Type B pancreatic cell (in vitro differentiated cells): ENCODE measurements at regions not wholly inside any gene's neighbourhood (a gene's known extent, or its start where the extent isn't known, plus 50 kb on each side); places are given as distances from the start of the nearest gene placed in this dataset.
"Not testable (repeated sequence)": the region's sequence is repeated elsewhere in the genome, so short reads cannot be mapped to it uniquely, and the experiment has no call there.

ENCODE experiments used
- DNase-seq: peaks from one replicate; pipeline ENCODE4 v3.0.0; 2021; ENCODE audit warnings: mixed read lengths; ENCODE audit not compliant: unreplicated experiment; ENCODE audit errors: extremely low spot score
- H3K27ac Mint-ChIP-seq: 2 replicates; pipeline ENCODE4 v1.8.0; 2021; ENCODE audit warnings: mild to moderate bottlenecking, mixed read lengths
- H3K27me3 Mint-ChIP-seq: 2 replicates; pipeline ENCODE4 v1.8.0; 2021; ENCODE audit warnings: mixed read lengths
- H3K36me3 Mint-ChIP-seq: 2 replicates; pipeline ENCODE4 v1.8.0; 2021; ENCODE audit warnings: mixed read lengths
- H3K4me1 Mint-ChIP-seq: one replicate; pipeline ENCODE4 v1.8.0; 2021; ENCODE audit warnings: mixed read lengths; ENCODE audit not compliant: unreplicated experiment
- H3K4me3 Mint-ChIP-seq: 2 replicates; pipeline ENCODE4 v1.8.0; 2021; ENCODE audit warnings: mild to moderate bottlenecking, mixed read lengths
- H3K9me3 Mint-ChIP-seq: 2 replicates; pipeline ENCODE4 v1.8.0; 2021; ENCODE audit warnings: mixed read lengths
- TF ChIP-seq, protein P1 (sequence below): fragments of 200-600 bp; sonication (generic); conservative IDR thresholded peaks from 2 replicates; pipeline ENCODE4 v1.5.0; 2021; ENCODE audit warnings: antibody characterized with exemption, mild to moderate bottlenecking

DNA sequence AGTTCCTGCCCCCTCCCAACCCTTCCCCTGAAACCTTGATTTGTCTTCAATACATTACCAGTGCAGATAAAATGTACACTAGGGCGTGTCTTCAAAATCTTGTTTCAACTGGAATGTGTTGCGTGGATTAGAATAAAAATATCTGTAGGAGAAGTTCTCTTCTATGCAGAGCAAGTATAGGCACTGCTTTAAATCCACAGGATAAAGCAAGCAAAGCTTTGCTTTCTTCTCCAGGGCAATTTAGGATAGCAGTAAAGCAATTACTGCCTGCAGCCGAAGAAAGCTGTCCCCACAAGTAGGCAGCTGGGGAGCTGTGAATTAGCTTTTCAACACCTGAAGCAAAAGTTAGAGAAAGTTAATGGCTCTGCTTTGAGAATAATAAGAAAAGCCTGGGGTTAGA, 329.7 kb upstream of the KCNMB2 start:
- H3K27me3 Mint-ChIP-seq, result no peaks in the 10 kb centered on the region
- TF ChIP-seq, protein P1, sequence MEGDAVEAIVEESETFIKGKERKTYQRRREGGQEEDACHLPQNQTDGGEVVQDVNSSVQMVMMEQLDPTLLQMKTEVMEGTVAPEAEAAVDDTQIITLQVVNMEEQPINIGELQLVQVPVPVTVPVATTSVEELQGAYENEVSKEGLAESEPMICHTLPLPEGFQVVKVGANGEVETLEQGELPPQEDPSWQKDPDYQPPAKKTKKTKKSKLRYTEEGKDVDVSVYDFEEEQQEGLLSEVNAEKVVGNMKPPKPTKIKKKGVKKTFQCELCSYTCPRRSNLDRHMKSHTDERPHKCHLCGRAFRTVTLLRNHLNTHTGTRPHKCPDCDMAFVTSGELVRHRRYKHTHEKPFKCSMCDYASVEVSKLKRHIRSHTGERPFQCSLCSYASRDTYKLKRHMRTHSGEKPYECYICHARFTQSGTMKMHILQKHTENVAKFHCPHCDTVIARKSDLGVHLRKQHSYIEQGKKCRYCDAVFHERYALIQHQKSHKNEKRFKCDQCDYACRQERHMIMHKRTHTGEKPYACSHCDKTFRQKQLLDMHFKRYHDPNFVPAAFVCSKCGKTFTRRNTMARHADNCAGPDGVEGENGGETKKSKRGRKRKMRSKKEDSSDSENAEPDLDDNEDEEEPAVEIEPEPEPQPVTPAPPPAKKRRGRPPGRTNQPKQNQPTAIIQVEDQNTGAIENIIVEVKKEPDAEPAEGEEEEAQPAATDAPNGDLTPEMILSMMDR, result no peak
- peaks cover 27% of the 10 kb centered on the region for H3K4me1 Mint-ChIP-seq
- no peak overlapping the region for H3K27ac Mint-ChIP-seq
- no peaks in the 10 kb centered on the region for H3K36me3 Mint-ChIP-seq
- H3K4me3 Mint-ChIP-seq, result no peak overlapping the region
- no peak for DNase-seq
- peaks cover 12% of the 10 kb centered on the region for H3K9me3 Mint-ChIP-seq

DNA sequence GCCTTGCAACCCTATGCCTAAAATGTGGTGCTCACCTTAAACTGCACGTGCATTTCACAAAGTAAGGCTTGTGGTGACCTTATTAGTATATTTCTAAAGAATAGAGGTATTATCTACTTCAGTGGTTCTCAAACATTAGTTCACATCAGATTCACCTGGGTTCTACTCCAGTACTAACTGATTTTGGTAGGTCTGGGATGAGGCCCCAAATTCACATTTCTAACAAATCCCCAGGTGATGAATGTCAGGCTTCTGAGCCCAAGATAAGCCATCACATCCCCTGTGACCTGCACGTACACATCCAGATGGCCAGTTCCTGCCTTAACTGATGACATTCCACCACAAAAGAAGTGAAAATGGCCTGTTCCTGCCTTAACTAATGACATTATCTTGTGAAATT, 329.1 kb upstream of the KCNMB2 start:
- Mint-ChIP-seq H3K9me3 (peaks cover 12% of the 10 kb centered on the region), H3K4me1 (peaks cover 25% of the 10 kb centered on the region)
- H3K27ac Mint-ChIP-seq, H3K4me3 Mint-ChIP-seq, DNase-seq, H3K27me3 Mint-ChIP-seq, H3K36me3 Mint-ChIP-seq: not testable (repeated sequence)

DNA sequence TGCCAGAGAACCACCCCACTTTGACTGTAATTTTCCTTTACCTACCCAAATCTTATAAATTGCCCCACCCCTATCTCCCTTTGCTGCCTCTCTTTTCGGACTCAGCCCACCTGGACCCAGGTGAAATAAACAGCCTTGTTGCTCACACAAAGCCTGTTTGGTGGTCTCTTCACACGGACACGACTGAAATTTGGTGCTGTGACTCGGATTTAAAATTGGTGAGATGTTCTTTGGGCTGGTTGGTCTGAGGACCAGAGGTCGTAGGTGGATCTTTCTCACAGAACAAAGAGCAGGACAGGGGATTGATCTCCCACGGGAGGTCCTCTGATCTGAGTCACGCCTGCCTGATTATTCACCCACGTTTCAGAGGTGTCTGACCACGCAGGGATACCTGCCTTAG, 328.6 kb upstream of the KCNMB2 start:
- H3K36me3 Mint-ChIP-seq, H3K27ac Mint-ChIP-seq, H3K4me3 Mint-ChIP-seq, DNase-seq, H3K27me3 Mint-ChIP-seq: not testable (repeated sequence)
- Mint-ChIP-seq H3K9me3 (peaks cover 12% of the 10 kb centered on the region), H3K4me1 (peaks cover 23% of the 10 kb centered on the region)

DNA sequence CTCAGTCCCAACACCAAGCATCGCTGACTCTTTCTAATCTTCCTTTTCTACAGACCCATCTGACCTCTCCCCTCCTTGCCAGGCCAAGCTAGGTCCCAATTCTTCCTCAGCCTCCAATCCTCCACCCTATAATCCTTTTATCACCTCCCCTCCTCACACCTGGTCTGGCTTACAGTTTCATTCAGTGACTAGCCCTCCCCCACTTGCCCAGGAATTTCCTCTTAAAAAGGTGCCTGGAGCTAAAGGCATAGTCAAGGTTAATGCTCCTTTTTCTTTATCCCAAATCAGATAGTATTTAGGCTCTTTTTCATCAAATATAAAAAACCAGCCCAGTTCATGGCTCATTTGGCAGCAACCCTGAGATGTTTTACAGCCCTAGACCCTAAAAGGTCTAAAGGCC, 327.1 kb upstream of the KCNMB2 start:
- Mint-ChIP-seq H3K4me1 (peaks cover 13% of the 10 kb centered on the region), H3K9me3 (peaks cover 10% of the 10 kb centered on the region)
- not testable (repeated sequence) for H3K4me3 Mint-ChIP-seq, H3K27ac Mint-ChIP-seq, DNase-seq, H3K36me3 Mint-ChIP-seq, H3K27me3 Mint-ChIP-seq

DNA sequence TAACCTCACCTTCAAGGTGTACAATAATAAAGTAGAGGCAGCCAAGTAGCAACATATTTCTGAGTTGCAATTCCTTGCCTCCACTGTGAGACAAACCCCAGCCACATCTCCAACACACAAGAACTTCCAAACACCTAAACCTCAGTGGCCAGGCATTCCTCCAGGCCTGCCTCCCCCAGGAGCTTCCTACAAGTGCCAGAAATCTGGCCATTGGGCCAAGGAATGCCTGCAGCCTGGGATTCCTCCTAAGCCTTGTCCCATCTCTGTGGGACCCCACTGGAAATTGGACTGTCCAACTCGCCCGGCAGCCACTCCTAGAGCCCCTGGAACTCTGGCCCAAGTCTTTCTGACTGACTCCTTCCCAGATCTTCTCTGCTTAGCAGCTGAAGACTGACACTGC, 326.6 kb upstream of the KCNMB2 start:
- H3K4me3 Mint-ChIP-seq, DNase-seq, H3K4me1 Mint-ChIP-seq, H3K27me3 Mint-ChIP-seq, H3K27ac Mint-ChIP-seq, H3K9me3 Mint-ChIP-seq, H3K36me3 Mint-ChIP-seq: not testable (repeated sequence)

DNA sequence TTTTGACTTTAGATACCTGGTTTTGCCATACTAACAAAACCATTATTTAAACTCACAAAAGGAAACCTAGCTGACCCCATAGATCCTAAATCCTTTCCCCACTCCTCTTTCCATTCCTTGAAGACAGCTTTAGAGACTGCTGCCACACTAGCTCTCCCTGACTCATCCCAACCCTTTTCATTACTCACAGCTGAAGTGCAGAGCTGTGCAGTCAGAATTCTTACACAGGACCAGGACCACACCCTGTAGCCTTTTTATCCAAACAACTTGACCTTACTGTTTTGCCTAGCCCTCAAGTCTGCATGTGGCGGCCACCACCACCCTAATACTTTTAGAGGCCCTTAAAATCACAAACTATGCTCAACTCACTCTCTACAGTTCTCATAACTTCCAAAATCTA, 325.1 kb upstream of the KCNMB2 start:
- H3K4me3 Mint-ChIP-seq, H3K4me1 Mint-ChIP-seq, H3K27me3 Mint-ChIP-seq, H3K36me3 Mint-ChIP-seq, H3K9me3 Mint-ChIP-seq, H3K27ac Mint-ChIP-seq, DNase-seq: not testable (repeated sequence)

DNA sequence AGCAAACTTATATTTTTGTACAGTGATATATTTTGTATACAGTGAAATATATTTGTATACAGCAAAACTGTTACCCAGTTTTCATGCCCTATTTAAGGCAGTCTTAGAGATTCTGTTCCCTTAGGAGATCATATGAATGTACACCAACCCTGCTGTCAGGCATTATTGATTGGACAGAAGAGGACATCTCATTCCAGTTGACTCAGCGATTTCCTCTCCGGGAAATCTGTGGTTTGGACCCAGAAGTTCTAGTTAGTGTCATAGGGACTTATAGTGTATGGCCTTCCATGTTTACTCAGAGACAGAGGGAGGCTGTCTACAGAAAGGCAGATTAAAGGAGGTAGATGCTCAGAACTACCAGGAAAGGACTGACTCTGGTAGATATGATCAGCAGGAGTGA, 318.8 kb upstream of the KCNMB2 start:
- Mint-ChIP-seq H3K9me3 (no peaks in the 10 kb centered on the region), H3K36me3 (no peaks in the 10 kb centered on the region), H3K4me3 (no peak overlapping the region), H3K27me3 (no peaks in the 10 kb centered on the region), H3K27ac (no peak overlapping the region), H3K4me1 (no peaks in the 10 kb centered on the region)
- TF ChIP-seq, protein P1, result no peak
- DNase-seq, result no peak

DNA sequence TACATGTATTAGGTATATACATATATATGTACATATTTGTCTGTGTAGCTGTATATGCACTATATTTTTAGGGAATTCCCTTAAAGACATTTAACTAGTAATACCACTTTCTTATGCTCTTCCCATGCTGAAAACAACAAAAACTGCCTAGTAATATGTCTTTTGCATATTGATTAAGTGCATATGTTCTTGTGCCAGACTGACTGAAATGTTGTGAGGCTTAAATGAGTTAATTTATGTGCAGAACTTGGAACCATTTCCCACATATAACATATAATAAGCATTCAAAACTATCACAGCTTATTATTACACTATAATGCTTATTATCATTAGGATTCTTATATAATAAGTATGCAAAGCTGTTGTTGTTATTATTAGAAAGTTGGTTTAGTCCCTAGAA, 318.0 kb upstream of the KCNMB2 start:
- no peaks in the 10 kb centered on the region for H3K4me1 Mint-ChIP-seq
- TF ChIP-seq, protein P1, result no peak
- DNase-seq, result no peak

DNA sequence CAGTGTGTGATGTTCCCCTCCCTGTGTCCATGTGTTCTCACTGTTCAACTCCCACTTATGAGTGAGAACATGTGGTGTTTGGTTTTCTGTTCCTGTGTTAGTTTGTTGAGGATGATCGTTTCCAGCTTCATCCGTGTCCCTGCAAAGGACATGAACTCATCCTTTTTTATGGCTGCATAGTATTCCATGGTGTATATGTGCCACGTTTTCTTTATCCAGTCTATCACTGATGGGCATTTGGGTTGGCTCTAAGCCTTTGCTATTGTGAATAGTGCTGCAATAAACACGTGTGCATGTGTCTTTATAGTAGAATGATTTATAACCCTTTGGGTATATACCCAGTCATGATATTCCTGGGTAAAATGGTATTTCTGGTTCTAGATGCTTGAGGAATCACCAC, 316.6 kb upstream of the KCNMB2 start:
- not testable (repeated sequence) for H3K27me3 Mint-ChIP-seq, H3K9me3 Mint-ChIP-seq, H3K4me3 Mint-ChIP-seq, DNase-seq, H3K36me3 Mint-ChIP-seq, H3K4me1 Mint-ChIP-seq, H3K27ac Mint-ChIP-seq

More for the DNA sequence above, 318.0 kb upstream of the KCNMB2 start:
- Mint-ChIP-seq H3K4me3 (no peak overlapping the region), H3K27me3 (no peaks in the 10 kb centered on the region), H3K36me3 (no peaks in the 10 kb centered on the region), H3K27ac (no peak overlapping the region), H3K9me3 (no peaks in the 10 kb centered on the region)
